Urinary bladder (tissue), 3 donors: ENCODE measurements at regions not wholly inside any gene's neighbourhood (a gene's known extent, or its start where the extent isn't known, plus 50 kb on each side); places are given as distances from the start of the nearest gene placed in this dataset.

Source experiments
- DNase-seq: peaks from one replicate; pipeline ENCODE4 v3.0.0-alpha.2; 2015; ENCODE audit errors: extremely low spot score
- H3K27ac ChIP-seq: one replicate; pipeline ENCODE4 v1.5.1; 2013; ENCODE audit warnings: low read depth, mild to moderate bottlenecking, moderate library complexity
- H3K36me3 ChIP-seq: one replicate; pipeline ENCODE4 v1.6.1; 2013; ENCODE audit warnings: mild to moderate bottlenecking, moderate library complexity; ENCODE audit not compliant: insufficient read depth
- H3K4me1 ChIP-seq: one replicate; pipeline ENCODE4 v1.6.1; 2013; ENCODE audit warnings: mild to moderate bottlenecking, moderate library complexity; ENCODE audit not compliant: insufficient read depth
- H3K4me3 ChIP-seq: one replicate; pipeline ENCODE4 v1.5.1; 2013; ENCODE audit warnings: low read depth, low read length
- WGBS: extraction: QIAGEN DNeasy Blood & Tissue Kit; methylation state at CpG from one replicate; pipeline ENCODE4 v1.1.7; 2013; 5-methylcytosine and 5-hydroxymethylcytosine counted together
- donor health status: healthy with polysubstance abuse.
- donor health status: healthy.

GRCh38 chr3:64395490-64395889 lies 170.2 kb upstream of the PRICKLE2 start:
- H3K27ac ChIP-seq = no peak overlapping the region
- DNase-seq = no peak
- no peak overlapping the region for H3K4me3 ChIP-seq
- no peaks in the 10 kb centered on the region for H3K36me3 ChIP-seq
- 100% methylated on average over 2 of the region's 2 CpGs for WGBS
- H3K4me1 ChIP-seq = no peaks in the 10 kb centered on the region

GRCh38 chr3:64393193-64393592 lies 167.9 kb upstream of the PRICKLE2 start:
- no peak overlapping the region for H3K4me3 ChIP-seq
- no peaks in the 10 kb centered on the region for H3K4me1 ChIP-seq
- no peak for DNase-seq
- 95% methylated on average over 5 of the region's 5 CpGs for WGBS
- H3K27ac ChIP-seq = no peak overlapping the region
- no peaks in the 10 kb centered on the region for H3K36me3 ChIP-seq

GRCh38 chr3:64392001-64392400 lies 166.7 kb upstream of the PRICKLE2 start:
- H3K4me3 ChIP-seq = no peak overlapping the region
- H3K36me3 ChIP-seq = no peaks in the 10 kb centered on the region
- H3K4me1 ChIP-seq = no peaks in the 10 kb centered on the region
- WGBS = 89% methylated on average over 6 of the region's 6 CpGs
- no peak overlapping the region for H3K27ac ChIP-seq
- DNase-seq = no peak

- H3K36me3 ChIP-seq = no peaks in the 10 kb centered on the region
- H3K4me3 ChIP-seq = no peak overlapping the region
- H3K4me1 ChIP-seq = no peaks in the 10 kb centered on the region
- H3K27ac ChIP-seq = no peak overlapping the region
- DNase-seq = no peak
Measured at GRCh38 chr3:64390893-64391292, 165.6 kb upstream of the PRICKLE2 start.

- Histone ChIP-seq H3K4me3 (no peak overlapping the region), H3K36me3 (no peaks in the 10 kb centered on the region), H3K4me1 (no peaks in the 10 kb centered on the region), H3K27ac (no peak overlapping the region)
- no peak for DNase-seq
- 78% methylated on average over 4 of the region's 4 CpGs for WGBS
Measured at GRCh38 chr3:64388886-64389285, 163.6 kb upstream of the PRICKLE2 start.

- H3K27ac ChIP-seq = no peak overlapping the region
- no peak for DNase-seq
- H3K36me3 ChIP-seq = no peaks in the 10 kb centered on the region
- H3K4me3 ChIP-seq = no peak overlapping the region
- H3K4me1 ChIP-seq = no peaks in the 10 kb centered on the region
- 93% methylated on average over 4 of the region's 4 CpGs for WGBS
Measured at GRCh38 chr3:64387688-64388087, 162.4 kb upstream of the PRICKLE2 start.

- Histone ChIP-seq H3K4me3 (no peak overlapping the region), H3K27ac (no peak overlapping the region), H3K4me1 (peaks cover 2% of the 10 kb centered on the region), H3K36me3 (no peaks in the 10 kb centered on the region)
- WGBS = 91% methylated on average over 5 of the region's 5 CpGs
- DNase-seq = no peak
Measured at GRCh38 chr3:64385277-64385676, 160.0 kb upstream of the PRICKLE2 start.

GRCh38 chr3:64384561-64384960 lies 159.3 kb upstream of the PRICKLE2 start:
- DNase-seq = no peak
- H3K27ac ChIP-seq = no peak overlapping the region
- no peaks in the 10 kb centered on the region for H3K36me3 ChIP-seq
- H3K4me3 ChIP-seq = no peak overlapping the region
- peaks cover 2% of the 10 kb centered on the region for H3K4me1 ChIP-seq
- 41% methylated on average over 3 of the region's 3 CpGs for WGBS

- Histone ChIP-seq H3K27ac (no peak overlapping the region), H3K36me3 (no peaks in the 10 kb centered on the region), H3K4me1 (peaks cover 2% of the 10 kb centered on the region), H3K4me3 (no peak overlapping the region)
- no peak for DNase-seq
- 21% methylated on average over 2 of the region's 2 CpGs for WGBS
Measured at GRCh38 chr3:64382153-64382552, 156.9 kb upstream of the PRICKLE2 start.

- 46% methylated on average over 4 of the region's 4 CpGs for WGBS
- H3K4me3 ChIP-seq = no peak overlapping the region
- no peak for DNase-seq
- H3K36me3 ChIP-seq = no peaks in the 10 kb centered on the region
- H3K27ac ChIP-seq = no peak overlapping the region
- peaks cover 2% of the 10 kb centered on the region for H3K4me1 ChIP-seq
Measured at GRCh38 chr3:64381367-64381766, 156.1 kb upstream of the PRICKLE2 start.

GRCh38 chr3:64380546-64380945 lies 155.3 kb upstream of the PRICKLE2 start:
- peaks cover 2% of the 10 kb centered on the region for H3K4me1 ChIP-seq
- no peaks in the 10 kb centered on the region for H3K36me3 ChIP-seq
- WGBS = 59% methylated on average over 1 of the region's 1 CpG
- DNase-seq = no peak
- H3K4me3 ChIP-seq = no peak overlapping the region
- H3K27ac ChIP-seq = no peak overlapping the region

GRCh38 chr3:64379221-64379620 lies 154.0 kb upstream of the PRICKLE2 start:
- WGBS = 42% methylated on average over 5 of the region's 5 CpGs
- no peak for DNase-seq
- Histone ChIP-seq H3K4me3 (no peak overlapping the region), H3K4me1 (peaks cover 2% of the 10 kb centered on the region), H3K36me3 (no peaks in the 10 kb centered on the region), H3K27ac (no peak overlapping the region)

GRCh38 chr3:64377942-64378341 lies 152.7 kb upstream of the PRICKLE2 start:
- Histone ChIP-seq H3K36me3 (no peaks in the 10 kb centered on the region), H3K27ac (no peak overlapping the region), H3K4me3 (no peak overlapping the region), H3K4me1 (peaks cover 2% of the 10 kb centered on the region)
- 95% methylated on average over 5 of the region's 5 CpGs for WGBS
- DNase-seq = no peak

- no peaks in the 10 kb centered on the region for H3K36me3 ChIP-seq
- H3K27ac ChIP-seq = no peak overlapping the region
- 100% methylated on average over 1 of the region's 1 CpG for WGBS
Measured at GRCh38 chr3:64375737-64376136, 150.5 kb upstream of the PRICKLE2 start.

GRCh38 chr3:64369390-64369789 lies 144.1 kb upstream of the PRICKLE2 start:
- no peak overlapping the region for H3K27ac ChIP-seq
- no peaks in the 10 kb centered on the region for H3K36me3 ChIP-seq
- 94% methylated on average over 3 of the region's 3 CpGs for WGBS
- no peak for DNase-seq
- H3K4me3 ChIP-seq = no peak overlapping the region
- H3K4me1 ChIP-seq = peaks cover 2% of the 10 kb centered on the region

More at GRCh38 chr3:64375737-64376136, 150.5 kb upstream of the PRICKLE2 start:
- Histone ChIP-seq H3K4me1 (no peaks in the 10 kb centered on the region), H3K4me3 (no peak overlapping the region)
- DNase-seq = no peak
